Astrocyte of the spinal cord (primary cell): ENCODE measurements at regions not wholly inside any gene's neighbourhood (a gene's known extent, or its start where the extent isn't known, plus 50 kb on each side); places are given as distances from the start of the nearest gene placed in this dataset.

Experiments used
- DNase-seq: peaks from one replicate; pipeline ENCODE4 v3.0.0; 2011; ENCODE audit warnings: low read depth, low spot score
- H3K4me3 ChIP-seq: 2 replicates; pipeline ENCODE4 v1.5.1; 2011; ENCODE audit warnings: low read depth, mild to moderate bottlenecking, low read length, moderate library complexity
- CTCF ChIP-seq: IDR thresholded peaks from 2 replicates; pipeline ENCODE4 v1.5.1; 2012; ENCODE audit warnings: low read depth, mild to moderate bottlenecking, low read length, inconsistent platforms
- in situ Hi-C: cut with HindIII; loops from 2 replicates; pipeline ENCODE4 v1.10.0; 2017; ENCODE audit warnings: low sequenced_read_pairs

DNA sequence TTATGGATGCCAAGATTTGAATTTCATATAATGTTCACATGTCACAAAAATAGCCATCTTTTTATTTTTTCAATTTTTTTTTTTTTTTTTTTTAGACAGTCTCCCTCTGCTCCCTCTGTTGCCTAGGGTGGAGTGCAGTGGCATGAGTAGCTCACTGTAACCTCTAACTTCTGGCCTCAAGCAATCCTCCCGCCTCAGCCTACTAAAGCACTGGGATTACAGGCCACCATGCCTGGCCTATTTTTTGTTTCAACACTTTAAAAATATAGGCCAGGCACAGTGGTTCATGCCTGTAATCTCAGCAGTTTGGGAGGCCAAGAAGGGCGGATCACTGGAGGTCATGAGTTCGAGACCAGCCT, 246.3 kb downstream of the SKIDA1 start:
- no peak overlapping the region for H3K4me3 ChIP-seq
- in situ Hi-C loops = no loop called here
- DNase-seq = no peak
- TF ChIP-seq CTCF = no peak

DNA sequence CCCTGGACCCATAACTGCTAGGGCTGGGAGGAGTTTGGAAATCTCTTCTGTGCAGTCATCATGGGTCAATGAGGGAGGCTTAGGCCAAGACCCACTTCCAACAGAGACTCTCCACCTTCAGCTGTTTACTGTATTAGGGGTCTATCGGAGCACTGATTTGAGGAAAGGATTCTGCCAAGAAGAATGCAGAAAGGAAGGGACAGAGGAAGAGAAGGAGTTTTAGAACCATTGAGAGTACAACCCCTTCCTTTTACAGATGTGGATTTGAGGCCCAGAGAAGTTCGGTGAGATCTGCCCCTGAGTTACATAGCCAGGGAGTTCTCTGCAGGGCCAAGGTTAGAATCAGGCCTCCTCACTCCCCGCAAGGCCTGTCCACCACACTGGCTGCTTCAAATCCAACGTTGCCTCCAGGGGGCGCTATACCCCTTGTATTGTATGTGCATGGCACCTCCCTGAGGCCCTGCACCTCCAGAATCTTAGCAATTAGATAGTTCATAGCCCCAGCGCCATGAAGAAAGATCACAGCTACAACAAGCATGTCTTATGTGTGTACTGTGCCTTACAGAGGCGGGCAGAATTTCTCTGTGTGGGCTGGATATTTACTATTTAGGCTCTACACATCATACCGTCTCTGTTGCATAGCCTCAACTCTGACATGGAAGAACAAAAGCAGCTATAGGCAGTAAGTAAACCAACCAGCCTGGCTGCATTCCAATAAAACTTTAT, 246.8 kb downstream of the SKIDA1 start:
- DNase-seq = peak; percentile 92
- peak; percentile 80 for TF ChIP-seq CTCF

GRCh38 chr10:21273400-21273968, 252.0 kb downstream of the SKIDA1 start:
- TF ChIP-seq CTCF = no peak
- in situ Hi-C loops = no loop called here
- H3K4me3 ChIP-seq = no peak overlapping the region
- DNase-seq = no peak

More for the DNA sequence above, 246.8 kb downstream of the SKIDA1 start:
- H3K4me3 ChIP-seq = no peak overlapping the region
- in situ Hi-C loops = no loop called here

- in situ Hi-C loops = no loop called here
- H3K4me3 ChIP-seq = no peak overlapping the region
- no peak for DNase-seq
- TF ChIP-seq CTCF = no peak
Observed at GRCh38 chr10:21272643-21273399, 252.7 kb downstream of the SKIDA1 start.

DNA sequence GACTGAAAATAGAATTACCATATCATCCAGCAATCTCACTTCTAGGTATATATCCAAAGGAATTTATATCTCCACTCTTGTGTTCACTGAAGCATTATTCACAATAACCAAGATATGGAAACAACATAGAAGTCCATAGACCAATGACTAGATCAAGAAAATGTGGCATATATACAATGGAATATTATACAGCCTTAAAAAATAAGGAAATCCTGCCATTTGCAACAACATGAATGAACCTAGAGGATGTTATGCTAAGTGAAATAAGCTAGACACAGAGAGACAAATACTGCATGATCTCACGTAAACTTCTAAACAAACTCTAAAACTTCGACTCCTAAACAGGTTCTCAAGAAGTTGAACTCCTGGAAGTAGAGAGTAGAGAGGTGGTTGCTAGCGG, 254.5 kb downstream of the SKIDA1 start:
- TF ChIP-seq CTCF = no peak
- no peak for DNase-seq
- H3K4me3 ChIP-seq = no peak overlapping the region
- in situ Hi-C loops = no loop called here

GRCh38 chr10:21269289-21269688, 256.2 kb downstream of the SKIDA1 start:
- DNase-seq = no peak
- H3K4me3 ChIP-seq = no peak overlapping the region
- in situ Hi-C loops = no loop called here
- TF ChIP-seq CTCF = no peak
